Activated T-cell treated with anti-CD3 and anti-CD28 coated beads, Interleukin-2, amount 50 U/mL, for 72 hours (primary cell): ENCODE measurements at regions not wholly inside any gene's neighbourhood (a gene's known extent, or its start where the extent isn't known, plus 50 kb on each side); places are given as distances from the start of the nearest gene placed in this dataset.

Experiments
- ATAC-seq, 2 donors: fragments of 150-1000 bp; cut with Tn5 transposase; replicated peaks in 1 of 2; 2 replicates each; pipeline ENCODE4 v1.10.0; 2021; ENCODE audit warnings: moderate library complexity in 2 of 2, mild to moderate bottlenecking in 1 of 2
- DNase-seq, 2 donors: peaks; one replicate each; pipeline ENCODE4 v3.0.0; 2021 to 2022; ENCODE audit warnings: mixed read lengths in 1 of 2
- H3K27ac Mint-ChIP-seq: one replicate; pipeline ENCODE4 v1.8.0; 2022; ENCODE audit warnings: mild to moderate bottlenecking, moderate library complexity, mixed read lengths
- H3K27me3 Mint-ChIP-seq: one replicate; pipeline ENCODE4 v1.8.0; 2022; ENCODE audit warnings: low read depth, mixed read lengths
- H3K36me3 Mint-ChIP-seq, 2 donors: one replicate each; pipeline ENCODE4 v1.8.0; 2022; ENCODE audit warnings: mixed read lengths in 2 of 2, mild to moderate bottlenecking in 1 of 2; ENCODE audit not compliant: insufficient read depth in 2 of 2
- H3K4me1 Mint-ChIP-seq: one replicate; pipeline ENCODE4 v1.8.0; 2022; ENCODE audit warnings: low read depth, mixed read lengths
- H3K4me3 Mint-ChIP-seq, 2 donors: one replicate each; pipeline ENCODE4 v1.8.0; 2022; ENCODE audit warnings: mild to moderate bottlenecking in 2 of 2, mixed read lengths in 2 of 2, moderate library complexity in 2 of 2
- H3K9me3 Mint-ChIP-seq, 2 donors: one replicate each; pipeline ENCODE4 v1.8.0; 2022; ENCODE audit warnings: mixed read lengths in 2 of 2

GRCh38 chr1:94607398-94607797 is 65.8 kb upstream of the F3 start:
- H3K4me1 Mint-ChIP-seq = peaks cover 4% of the 10 kb centered on the region
- H3K36me3 Mint-ChIP-seq = no peaks in the 10 kb centered on the region
- no peak overlapping the region for H3K4me3 Mint-ChIP-seq
- no peak for DNase-seq
- peaks cover 17% of the 10 kb centered on the region for H3K27me3 Mint-ChIP-seq
- H3K9me3 Mint-ChIP-seq = no peaks in the 10 kb centered on the region
- ATAC-seq = no peak
- H3K27ac Mint-ChIP-seq = no peak overlapping the region

GRCh38 chr1:94606471-94606870 is 64.9 kb upstream of the F3 start:
- H3K4me1 Mint-ChIP-seq = peaks cover 9% of the 10 kb centered on the region
- no peak overlapping the region for H3K27ac Mint-ChIP-seq
- H3K36me3 Mint-ChIP-seq = no peaks in the 10 kb centered on the region
- peaks cover 26% of the 10 kb centered on the region for H3K27me3 Mint-ChIP-seq
- no peak overlapping the region for H3K4me3 Mint-ChIP-seq
- DNase-seq (no peak), ATAC-seq (no peak)
- H3K9me3 Mint-ChIP-seq = no peaks in the 10 kb centered on the region

- Mint-ChIP-seq H3K4me1 (peaks cover 9% of the 10 kb centered on the region), H3K27me3 (peaks cover 34% of the 10 kb centered on the region), H3K9me3 (no peaks in the 10 kb centered on the region), H3K36me3 (no peaks in the 10 kb centered on the region), H3K27ac (no peak overlapping the region), H3K4me3 (no peak overlapping the region)
- DNase-seq = no peak
- ATAC-seq = no peak
Measured at GRCh38 chr1:94603663-94604062, 62.1 kb upstream of the F3 start.

DNA sequence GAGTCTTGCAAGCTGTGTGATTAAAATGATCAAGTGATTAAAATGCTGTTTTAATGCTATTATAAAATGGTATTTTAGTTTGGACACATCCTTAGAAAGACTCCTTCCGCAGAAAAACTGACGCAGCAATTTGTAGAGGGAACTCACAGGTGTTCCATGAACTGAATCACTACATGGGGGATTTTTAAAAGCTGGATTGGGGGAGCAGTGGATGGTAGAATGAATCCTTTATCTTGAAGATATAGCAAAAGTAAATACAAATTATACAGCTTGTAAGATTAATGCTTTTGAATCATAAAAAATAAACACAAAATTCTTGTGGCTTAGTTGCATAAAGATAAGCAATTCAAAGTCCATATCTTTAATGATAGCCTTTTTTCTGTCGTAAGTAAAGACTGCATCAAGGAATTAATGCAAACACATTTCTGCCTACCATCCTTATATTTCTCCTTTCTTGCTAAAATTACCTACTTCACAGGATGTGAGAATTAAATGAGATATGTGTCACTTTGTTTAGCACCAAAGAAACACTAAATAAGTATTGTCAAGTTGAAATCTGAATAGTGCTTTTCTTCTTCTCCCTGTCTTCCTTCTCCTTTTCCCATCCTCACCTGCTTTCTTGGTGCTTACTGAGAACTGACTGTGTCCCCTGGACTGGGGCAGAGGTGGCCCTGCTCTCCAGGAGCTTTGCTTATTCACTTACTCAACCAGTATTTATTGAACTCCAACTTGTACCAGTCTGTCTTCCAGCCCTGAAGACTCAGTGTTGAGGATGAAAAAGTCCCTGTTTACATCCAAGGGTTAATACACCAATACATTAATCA is 61.5 kb upstream of the F3 start:
- Mint-ChIP-seq H3K27ac (no peak overlapping the region), H3K36me3 (no peaks in the 10 kb centered on the region), H3K9me3 (no peaks in the 10 kb centered on the region), H3K27me3 (peaks cover 34% of the 10 kb centered on the region), H3K4me1 (peaks cover 9% of the 10 kb centered on the region), H3K4me3 (no peak overlapping the region)
- ATAC-seq = no peak
- DNase-seq = no peak

DNA sequence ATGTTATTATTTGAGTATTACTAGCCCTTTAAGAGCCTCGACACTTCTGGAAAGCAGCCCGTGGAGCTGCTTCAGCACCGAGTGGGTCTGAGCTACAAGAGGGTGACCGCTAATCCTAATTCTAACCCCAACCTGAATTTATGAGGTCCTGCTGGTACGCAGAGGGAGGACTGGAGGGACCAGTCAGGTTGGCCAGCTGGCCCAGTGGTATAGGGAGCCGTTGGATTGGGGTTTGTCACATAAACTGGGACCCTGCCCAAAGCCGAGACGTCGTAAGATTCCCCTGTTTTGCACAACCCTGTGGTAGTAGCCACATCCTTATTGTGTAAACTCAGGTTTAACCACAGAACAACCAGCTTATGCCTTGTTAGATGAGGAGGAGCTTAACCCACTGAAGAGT is 60.8 kb upstream of the F3 start:
- Mint-ChIP-seq H3K9me3 (no peaks in the 10 kb centered on the region), H3K4me3 (peak overlapping the region; percentile 13 to 31), H3K27ac (no peak overlapping the region), H3K27me3 (peaks cover 34% of the 10 kb centered on the region), H3K4me1 (peaks cover 9% of the 10 kb centered on the region), H3K36me3 (no peaks in the 10 kb centered on the region)
- ATAC-seq (peak; percentile 27 to 50), DNase-seq (peak in 1 of 2 donors; percentile 5)

DNA sequence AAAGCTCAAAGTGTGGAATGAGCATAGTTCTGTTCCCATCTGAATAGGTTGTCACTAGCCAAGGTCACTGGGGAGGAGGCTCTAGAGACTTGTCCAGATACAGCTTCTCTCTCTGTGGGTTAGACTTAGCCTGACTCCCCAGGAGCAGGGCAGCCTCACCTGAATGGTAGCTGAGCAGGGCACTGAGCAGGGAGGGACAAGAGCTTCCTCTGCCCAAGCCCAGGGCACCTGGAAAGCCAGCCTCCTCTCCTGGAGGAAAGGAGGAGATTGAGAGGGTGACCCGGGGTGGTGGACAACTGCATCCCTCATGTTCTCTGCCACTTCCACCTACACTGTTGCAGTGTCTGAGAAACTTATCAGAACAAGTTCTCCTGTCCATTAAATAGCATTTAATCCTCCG is 59.0 kb upstream of the F3 start:
- Mint-ChIP-seq H3K4me1 (peaks cover 9% of the 10 kb centered on the region), H3K27me3 (peaks cover 34% of the 10 kb centered on the region), H3K4me3 (no peak overlapping the region), H3K27ac (no peak overlapping the region), H3K9me3 (no peaks in the 10 kb centered on the region), H3K36me3 (no peaks in the 10 kb centered on the region)
- no peak for DNase-seq
- ATAC-seq = no peak

- ATAC-seq = no peak
- H3K27me3 Mint-ChIP-seq = peaks cover 34% of the 10 kb centered on the region
- H3K27ac Mint-ChIP-seq = no peak overlapping the region
- H3K4me1 Mint-ChIP-seq = peaks cover 9% of the 10 kb centered on the region
- H3K9me3 Mint-ChIP-seq = no peaks in the 10 kb centered on the region
- no peak overlapping the region for H3K4me3 Mint-ChIP-seq
- DNase-seq = no peak
- H3K36me3 Mint-ChIP-seq = no peaks in the 10 kb centered on the region
Measured at GRCh38 chr1:94599095-94599813, 57.7 kb upstream of the F3 start.

DNA sequence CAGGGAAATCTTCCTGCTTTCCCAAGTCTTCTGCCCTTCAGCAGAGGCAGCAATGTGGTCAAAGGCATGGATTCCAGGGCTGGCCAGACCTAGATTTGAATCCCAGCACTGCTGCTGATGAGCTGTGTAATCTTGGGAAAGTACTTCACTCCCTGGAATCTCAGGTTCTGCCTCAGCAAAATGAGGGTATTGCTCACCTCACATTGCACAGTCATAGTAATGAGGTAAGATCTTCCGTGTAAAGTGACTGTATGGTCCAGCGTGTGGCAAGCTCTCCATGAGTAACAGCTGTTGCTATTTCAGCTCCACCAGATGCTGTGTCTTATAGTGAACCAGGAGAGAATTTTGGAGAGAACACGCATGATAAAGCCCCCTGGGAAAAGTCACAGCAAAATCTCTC is 56.1 kb upstream of the F3 start:
- Mint-ChIP-seq H3K4me3 (no peak overlapping the region), H3K9me3 (no peaks in the 10 kb centered on the region), H3K27ac (no peak overlapping the region), H3K4me1 (peaks cover 7% of the 10 kb centered on the region), H3K27me3 (peaks cover 20% of the 10 kb centered on the region), H3K36me3 (no peaks in the 10 kb centered on the region)
- ATAC-seq (no peak), DNase-seq (no peak)

DNA sequence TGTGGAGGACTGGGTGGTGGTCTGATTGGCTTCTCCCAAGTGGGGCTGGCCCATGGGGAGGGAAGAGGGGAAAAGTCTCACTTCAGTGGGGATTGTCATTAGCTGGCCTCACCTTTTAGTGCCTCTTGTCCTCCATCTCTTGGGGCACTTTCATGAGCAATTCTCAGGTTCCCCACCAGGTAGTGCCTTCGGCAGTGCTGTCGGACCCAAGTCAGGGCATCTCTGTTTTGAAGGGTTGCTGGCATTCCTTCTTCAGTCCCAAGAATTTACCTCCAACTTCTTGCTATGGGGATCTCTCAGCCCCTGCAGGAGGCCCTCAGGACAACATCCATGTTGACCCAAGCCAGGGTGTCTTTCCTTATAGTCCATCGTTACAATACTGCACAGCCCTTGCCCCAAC is 54.7 kb upstream of the F3 start:
- no peaks in the 10 kb centered on the region for H3K9me3 Mint-ChIP-seq

DNA sequence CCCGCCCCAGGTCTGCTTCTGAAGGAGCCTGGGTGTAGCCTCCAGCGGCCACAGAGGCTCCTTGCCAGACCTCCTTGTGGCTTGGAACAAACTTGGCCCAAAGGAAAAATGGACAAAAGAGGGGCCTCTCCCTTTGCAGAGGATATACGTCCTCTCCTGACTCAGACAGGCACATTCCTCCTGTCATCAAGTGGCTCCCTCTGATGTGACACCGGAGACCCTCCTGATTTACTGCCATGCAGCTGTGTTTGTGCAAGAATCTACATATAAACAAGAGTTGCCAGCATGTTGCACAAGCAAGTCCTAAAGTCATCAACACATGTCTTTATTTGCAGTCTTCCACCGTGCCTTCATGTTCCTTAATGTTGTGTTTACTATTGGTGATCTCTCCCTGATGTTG is 54.1 kb upstream of the F3 start:
- Mint-ChIP-seq H3K4me1 (no peaks in the 10 kb centered on the region), H3K9me3 (no peaks in the 10 kb centered on the region), H3K4me3 (no peak overlapping the region), H3K27me3 (peaks cover 7% of the 10 kb centered on the region), H3K27ac (no peak overlapping the region), H3K36me3 (no peaks in the 10 kb centered on the region)
- ATAC-seq (no peak), DNase-seq (no peak)

More for the DNA sequence above, 54.7 kb upstream of the F3 start:
- ATAC-seq = no peak
- Mint-ChIP-seq H3K4me1 (no peaks in the 10 kb centered on the region), H3K27ac (no peak overlapping the region), H3K27me3 (peaks cover 7% of the 10 kb centered on the region), H3K4me3 (no peak overlapping the region), H3K36me3 (no peaks in the 10 kb centered on the region)
- DNase-seq = no peak

- no peak for ATAC-seq
Measured at GRCh38 chr1:94593611-94594010, 52.1 kb upstream of the F3 start.

DNA sequence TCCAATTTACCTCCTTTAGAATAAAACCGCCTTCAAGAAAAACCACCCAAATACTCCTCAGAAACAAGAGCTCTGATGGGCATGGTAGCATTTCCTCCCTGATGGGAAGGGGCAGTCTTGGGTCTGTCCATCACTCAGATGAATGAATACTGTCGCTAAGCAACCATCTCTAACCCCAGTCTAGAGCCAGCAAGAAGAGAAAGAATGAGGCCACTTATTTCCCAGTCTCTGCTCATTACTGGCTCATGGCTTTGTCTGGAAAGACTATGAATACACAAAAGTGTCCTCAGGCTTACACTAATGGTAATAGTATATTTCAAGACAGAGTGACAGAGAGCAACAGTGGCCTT is 51.0 kb upstream of the F3 start:
- no peaks in the 10 kb centered on the region for H3K4me1 Mint-ChIP-seq
- DNase-seq = no peak
- no peak overlapping the region for H3K4me3 Mint-ChIP-seq
- H3K27me3 Mint-ChIP-seq = peaks cover 6% of the 10 kb centered on the region
- no peaks in the 10 kb centered on the region for H3K9me3 Mint-ChIP-seq
- ATAC-seq = no peak
- no peak overlapping the region for H3K27ac Mint-ChIP-seq
- H3K36me3 Mint-ChIP-seq = no peaks in the 10 kb centered on the region

More at GRCh38 chr1:94593611-94594010, 52.1 kb upstream of the F3 start:
- H3K36me3 Mint-ChIP-seq = no peaks in the 10 kb centered on the region
- H3K4me3 Mint-ChIP-seq = no peak overlapping the region
- H3K27ac Mint-ChIP-seq = no peak overlapping the region
- peaks cover 6% of the 10 kb centered on the region for H3K27me3 Mint-ChIP-seq
- no peaks in the 10 kb centered on the region for H3K4me1 Mint-ChIP-seq
- no peak for DNase-seq
- no peaks in the 10 kb centered on the region for H3K9me3 Mint-ChIP-seq

DNA sequence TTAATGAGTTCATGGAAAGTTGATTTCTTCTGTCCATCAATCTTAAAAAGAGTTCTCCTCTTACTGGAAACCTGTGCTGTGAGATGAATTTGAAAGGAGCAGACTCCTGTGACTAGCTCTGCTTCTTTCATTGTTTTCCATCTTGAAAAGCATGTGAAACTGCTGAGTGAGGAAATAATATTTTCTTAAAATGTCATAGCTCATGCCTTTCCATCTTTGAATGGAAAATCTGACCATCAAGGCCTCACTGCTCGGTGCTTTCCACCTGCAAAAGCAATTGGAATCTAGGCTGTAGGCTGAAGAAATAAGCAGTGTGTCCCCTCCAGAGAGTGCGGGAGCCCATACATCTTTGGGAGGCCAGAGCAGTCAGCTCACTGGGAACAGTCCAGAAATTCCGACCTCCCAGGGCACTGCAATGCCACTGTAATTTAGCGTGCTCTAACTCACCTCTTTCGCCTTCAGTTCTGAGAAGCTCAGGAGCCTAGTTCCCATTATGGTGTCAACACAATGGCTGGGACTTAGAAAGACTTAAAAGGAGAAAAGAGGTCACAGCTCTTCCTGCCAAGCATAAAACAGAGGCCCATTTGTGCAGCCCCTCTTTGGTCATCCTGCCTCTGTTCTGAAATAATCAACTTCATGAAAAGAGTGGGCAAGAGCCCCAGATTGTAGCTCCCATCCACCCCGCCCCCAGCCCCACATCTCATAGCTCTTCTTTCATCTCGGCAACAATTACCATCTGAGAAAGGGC is 50.4 kb upstream of the F3 start:
- H3K4me1 Mint-ChIP-seq = no peaks in the 10 kb centered on the region
- ATAC-seq (no peak), DNase-seq (no peak)
- H3K9me3 Mint-ChIP-seq = no peaks in the 10 kb centered on the region
- no peaks in the 10 kb centered on the region for H3K36me3 Mint-ChIP-seq
- no peak overlapping the region for H3K27ac Mint-ChIP-seq
- peaks cover 6% of the 10 kb centered on the region for H3K27me3 Mint-ChIP-seq
- H3K4me3 Mint-ChIP-seq = no peak overlapping the region
